SU-DHL-6 (cell line): ENCODE measurements at regions not wholly inside any gene's neighbourhood (a gene's known extent, or its start where the extent isn't known, plus 50 kb on each side); places are given as distances from the start of the nearest gene placed in this dataset.

Experiments used
- H2AFZ ChIP-seq: fragments of 200-600 bp; sonication (generic); 2 replicates; pipeline ENCODE4 v1.6.1; 2014; ENCODE audit warnings: low read depth, mild to moderate bottlenecking, moderate library complexity, mixed read lengths, antibody characterized with exemption, low read length; ENCODE audit not compliant: severe bottlenecking
- H3F3A ChIP-seq: fragments of 200-600 bp; shearing (Covaris generic); 2 replicates; pipeline ENCODE4 v1.6.0; 2016; ENCODE audit warnings: antibody characterized with exemption, mild to moderate bottlenecking; ENCODE audit not compliant: insufficient read depth
- H3K27ac ChIP-seq: fragments of 200-600 bp; sonication (generic); 2 replicates; pipeline ENCODE4 v1.5.1; 2016; ENCODE audit warnings: low read depth, mild to moderate bottlenecking, low read length, moderate library complexity, mixed read lengths
- H3K27me3 ChIP-seq: fragments of 200-600 bp; sonication (generic), shearing (Covaris generic); 2 replicates; pipeline ENCODE4 v1.6.0; 2014; ENCODE audit warnings: mild to moderate bottlenecking, low read length
- H3K36me3 ChIP-seq: fragments of 200-600 bp; sonication (generic); 2 replicates; pipeline ENCODE4 v1.6.1; 2014; ENCODE audit warnings: mild to moderate bottlenecking, low read length, mixed read lengths
- H3K4me2 ChIP-seq: fragments of 300-600, 200-600 bp; shearing (Covaris generic), sonication (generic); 2 replicates; pipeline ENCODE4 v1.6.0; 2014; ENCODE audit warnings: low read length, low read depth, mild to moderate bottlenecking; ENCODE audit not compliant: poor library complexity, severe bottlenecking
- H3K4me3 ChIP-seq: fragments of 200-600 bp; sonication (generic); 2 replicates; pipeline ENCODE4 v1.5.1; 2014; ENCODE audit warnings: antibody characterized with exemption, low read length, mild to moderate bottlenecking, mixed read lengths; ENCODE audit not compliant: insufficient read depth, poor library complexity, severe bottlenecking
- H3K79me2 ChIP-seq: fragments of 200-600 bp; sonication (generic); 2 replicates; pipeline ENCODE4 v1.6.1; 2014; ENCODE audit warnings: mild to moderate bottlenecking, low read length, moderate library complexity; ENCODE audit not compliant: insufficient read depth
- H3K9ac ChIP-seq: fragments of 200-600 bp; sonication (generic); 2 replicates; pipeline ENCODE4 v1.7.0; 2014; ENCODE audit warnings: mild to moderate bottlenecking, low read length
- H3K9me2 ChIP-seq: fragments of 200-600 bp; sonication (generic); replicated peaks from 2 replicates; pipeline ENCODE4 v1.6.1; 2014; ENCODE audit warnings: low read length; ENCODE audit not compliant: insufficient read depth
- H3K9me3 ChIP-seq: fragments of 200-600 bp; sonication (generic); 2 replicates; pipeline ENCODE4 v1.6.1; 2014; ENCODE audit warnings: low read length, mixed read lengths; ENCODE audit not compliant: insufficient read depth
- H4K20me1 ChIP-seq: fragments of 200-600 bp; sonication (generic); 2 replicates; pipeline ENCODE4 v1.6.1; 2014; ENCODE audit warnings: low read depth, mild to moderate bottlenecking, antibody characterized with exemption, low read length, moderate library complexity, mixed read lengths
- CTCF ChIP-seq: fragments of 200-600 bp; sonication (generic); IDR thresholded peaks from one replicate; pipeline ENCODE4 v1.5.1; 2017; ENCODE audit warnings: antibody characterized with exemption, mild to moderate bottlenecking, low read length, moderate library complexity; ENCODE audit not compliant: insufficient read depth, poor library complexity, severe bottlenecking
- EZH2phosphoT487 ChIP-seq: fragments of 200-600 bp; sonication (generic), shearing (Covaris generic); conservative IDR thresholded peaks from 2 replicates; pipeline ENCODE4 v1.6.1; 2018; ENCODE audit warnings: mild to moderate bottlenecking, antibody characterized with exemption, low read length, moderate library complexity, mixed read lengths

- TF ChIP-seq EZH2phosphoT487, result no peak
- TF ChIP-seq CTCF, result no peak
- no peaks in the 10 kb centered on the region for H3K27me3 ChIP-seq
- H3K4me2 ChIP-seq, result no peak overlapping the region
- no peak overlapping the region for H3K27ac ChIP-seq
- H3K4me3 ChIP-seq, result no peak overlapping the region
- no peak overlapping the region for H2AFZ ChIP-seq
- no peaks in the 10 kb centered on the region for H3K79me2 ChIP-seq
- no peaks in the 10 kb centered on the region for H3F3A ChIP-seq
- H4K20me1 ChIP-seq, result no peaks in the 10 kb centered on the region
- no peak overlapping the region for H3K9ac ChIP-seq
- no peaks in the 10 kb centered on the region for H3K9me3 ChIP-seq
- H3K36me3 ChIP-seq, result no peaks in the 10 kb centered on the region
- H3K9me2 ChIP-seq, result no peaks in the 10 kb centered on the region
Observed at GRCh38 chr4:60953826-60954225, 246.3 kb upstream of the ADGRL3 start.

GRCh38 chr4:60962286-60962685 lies 237.8 kb upstream of the ADGRL3 start:
- H3K9me2 ChIP-seq, result no peaks in the 10 kb centered on the region

GRCh38 chr4:60981534-60981933 lies 218.6 kb upstream of the ADGRL3 start:
- Histone ChIP-seq H3K9ac (no peak overlapping the region), H3K9me2 (no peaks in the 10 kb centered on the region), H3K27me3 (no peaks in the 10 kb centered on the region), H3K9me3 (no peaks in the 10 kb centered on the region), H3K4me2 (peak overlapping the region; percentile 17), H3K27ac (no peak overlapping the region), H3K36me3 (no peaks in the 10 kb centered on the region), H3K79me2 (no peaks in the 10 kb centered on the region), H2AFZ (peak overlapping the region; percentile 64), H4K20me1 (no peaks in the 10 kb centered on the region), H3F3A (no peaks in the 10 kb centered on the region), H3K4me3 (no peak overlapping the region)
- TF ChIP-seq EZH2phosphoT487 (no peak), CTCF (no peak)

More at GRCh38 chr4:60962286-60962685, 237.8 kb upstream of the ADGRL3 start:
- Histone ChIP-seq H3K27me3 (no peaks in the 10 kb centered on the region), H3F3A (no peaks in the 10 kb centered on the region), H4K20me1 (no peaks in the 10 kb centered on the region), H3K36me3 (no peaks in the 10 kb centered on the region), H3K79me2 (no peaks in the 10 kb centered on the region), H2AFZ (no peak overlapping the region), H3K4me3 (no peak overlapping the region), H3K9me3 (no peaks in the 10 kb centered on the region), H3K9ac (no peak overlapping the region), H3K27ac (no peak overlapping the region), H3K4me2 (no peak overlapping the region)
- TF ChIP-seq EZH2phosphoT487, result no peak
- TF ChIP-seq CTCF, result no peak

GRCh38 chr4:60989141-60989540 lies 211.0 kb upstream of the ADGRL3 start:
- Histone ChIP-seq H4K20me1 (no peaks in the 10 kb centered on the region), H3K36me3 (no peaks in the 10 kb centered on the region), H3K4me3 (no peak overlapping the region), H3F3A (no peaks in the 10 kb centered on the region), H3K9me3 (no peaks in the 10 kb centered on the region), H3K27ac (no peak overlapping the region), H3K79me2 (no peaks in the 10 kb centered on the region), H3K9ac (no peak overlapping the region), H3K4me2 (no peak overlapping the region), H3K27me3 (no peaks in the 10 kb centered on the region), H3K9me2 (no peaks in the 10 kb centered on the region), H2AFZ (no peak overlapping the region)
- TF ChIP-seq EZH2phosphoT487 (no peak), CTCF (no peak)
